Neural cell (in vitro differentiated cells): ENCODE measurements at regions not wholly inside any gene's neighbourhood (a gene's known extent, or its start where the extent isn't known, plus 50 kb on each side); places are given as distances from the start of the nearest gene placed in this dataset.

Source experiments
- H2AFZ ChIP-seq: fragments of 200-600, 300-800 bp; sonication (generic), shearing (Covaris generic); 2 replicates; pipeline ENCODE4 v1.6.0; 2014; ENCODE audit warnings: low read depth, mild to moderate bottlenecking, antibody characterized with exemption, low read length, moderate library complexity
- H3F3A ChIP-seq: fragments of 200-600 bp; shearing (Covaris generic); 2 replicates; pipeline ENCODE4 v1.6.1; 2016; ENCODE audit warnings: mild to moderate bottlenecking, moderate library complexity, mixed read lengths, antibody characterized with exemption, low read length; ENCODE audit not compliant: insufficient read depth, poor library complexity, severe bottlenecking
- H3K27ac ChIP-seq: fragments of 200-600, 300-800 bp; sonication (generic), shearing (Covaris generic); 2 replicates; pipeline ENCODE4 v1.5.1; 2014; ENCODE audit warnings: mild to moderate bottlenecking, low read length, moderate library complexity
- H3K27me3 ChIP-seq: fragments of 300-800, 200-600 bp; sonication (generic), shearing (Covaris generic); 2 replicates; pipeline ENCODE4 v1.6.0; 2014; ENCODE audit warnings: mild to moderate bottlenecking, low read depth, low read length, moderate library complexity; ENCODE audit not compliant: insufficient read depth
- H3K36me3 ChIP-seq: fragments of 300-800, 200-600 bp; sonication (generic), shearing (Covaris generic); 2 replicates; pipeline ENCODE4 v1.5.1; 2014; ENCODE audit warnings: mild to moderate bottlenecking, antibody characterized with exemption, low read length, moderate library complexity; ENCODE audit not compliant: insufficient read depth
- H3K4me2 ChIP-seq: fragments of 300-800, 200-600 bp; sonication (generic), shearing (Covaris generic); 2 replicates; pipeline ENCODE4 v1.6.0; 2014; ENCODE audit warnings: mild to moderate bottlenecking, low read length
- H3K4me3 ChIP-seq: fragments of 300-800, 200-600 bp; sonication (generic), shearing (Covaris generic); 2 replicates; pipeline ENCODE4 v1.5.1; 2014; ENCODE audit warnings: mild to moderate bottlenecking, low read length, moderate library complexity
- H3K79me2 ChIP-seq: fragments of 200-600 bp; shearing (Covaris generic); replicated peaks from 2 replicates; pipeline ENCODE4 v1.6.0; 2014; ENCODE audit warnings: mild to moderate bottlenecking, low read length, moderate library complexity; ENCODE audit not compliant: insufficient read depth
- H3K9ac ChIP-seq: fragments of 300-800, 200-600 bp; sonication (generic), shearing (Covaris generic); 2 replicates; pipeline ENCODE4 v1.6.1; 2016; ENCODE audit warnings: mild to moderate bottlenecking, low read length, mixed read lengths
- H3K9me2 ChIP-seq: fragments of 200-600 bp; shearing (Covaris generic); 2 replicates; pipeline ENCODE4 v1.6.1; 2016; ENCODE audit warnings: mild to moderate bottlenecking, low read length, mixed read lengths; ENCODE audit not compliant: insufficient read depth
- H3K9me3 ChIP-seq: fragments of 200-600, 300-800 bp; sonication (generic), shearing (Covaris generic); 2 replicates; pipeline ENCODE4 v1.6.1; 2016; ENCODE audit warnings: mild to moderate bottlenecking, mixed run types, low read length, moderate library complexity, mixed read lengths
- H4K20me1 ChIP-seq: fragments of 200-600 bp; shearing (Covaris generic); 2 replicates; pipeline ENCODE4 v1.6.1; 2016; ENCODE audit warnings: mild to moderate bottlenecking, mixed run types; ENCODE audit not compliant: insufficient read depth
- EP300 ChIP-seq: fragments of 450-650 bp; conservative IDR thresholded peaks from 2 replicates; pipeline ENCODE4 v1.6.1; 2014; ENCODE audit warnings: antibody characterized with exemption, mild to moderate bottlenecking, moderate library complexity; ENCODE audit not compliant: poor library complexity, severe bottlenecking
- EZH2 ChIP-seq: fragments of 200-600, 300-800 bp; shearing (Covaris generic), sonication (generic); IDR thresholded peaks from 2 replicates; pipeline ENCODE4 v1.6.1; 2014; ENCODE audit warnings: antibody characterized with exemption, low read length, borderline replicate concordance, mild to moderate bottlenecking; ENCODE audit not compliant: insufficient read depth, poor library complexity, severe bottlenecking
- MXI1 ChIP-seq: fragments of 450-650 bp; conservative IDR thresholded peaks from 2 replicates; pipeline ENCODE4 v1.6.1; 2014; ENCODE audit warnings: antibody characterized with exemption, mild to moderate bottlenecking; ENCODE audit not compliant: poor library complexity, severe bottlenecking
- POLR2AphosphoS5 ChIP-seq: IDR thresholded peaks from 2 replicates; pipeline ENCODE4 v1.6.1; 2012
- RAD21 ChIP-seq: fragments of 450-650 bp; conservative IDR thresholded peaks from 2 replicates; pipeline ENCODE4 v1.6.1; 2014; ENCODE audit warnings: antibody characterized with exemption, mild to moderate bottlenecking, moderate library complexity
- SMC3 ChIP-seq: fragments of 450-650 bp; conservative IDR thresholded peaks from 2 replicates; pipeline ENCODE4 v1.6.1; 2014; ENCODE audit warnings: antibody characterized with exemption, mild to moderate bottlenecking, moderate library complexity; ENCODE audit not compliant: poor library complexity
- TAF1 ChIP-seq: IDR thresholded peaks from 2 replicates; pipeline ENCODE4 v1.6.1; 2012; ENCODE audit warnings: low read depth
- TF ChIP-seq, protein P1 (sequence below): fragments of 450-650 bp; IDR thresholded peaks from 2 replicates; pipeline ENCODE4 v1.5.1; 2014; ENCODE audit warnings: antibody characterized with exemption, mild to moderate bottlenecking, moderate library complexity; ENCODE audit not compliant: poor library complexity, severe bottlenecking
- TF ChIP-seq, protein P2 (sequence below): IDR thresholded peaks from 2 replicates; pipeline ENCODE4 v1.6.1; 2012; ENCODE audit warnings: borderline replicate concordance

- H2AFZ ChIP-seq = no peak overlapping the region
- H3K4me3 ChIP-seq = no peak overlapping the region
- no peaks in the 10 kb centered on the region for H3K36me3 ChIP-seq
- no peaks in the 10 kb centered on the region for H3K9me3 ChIP-seq
- TF ChIP-seq, protein P1, sequence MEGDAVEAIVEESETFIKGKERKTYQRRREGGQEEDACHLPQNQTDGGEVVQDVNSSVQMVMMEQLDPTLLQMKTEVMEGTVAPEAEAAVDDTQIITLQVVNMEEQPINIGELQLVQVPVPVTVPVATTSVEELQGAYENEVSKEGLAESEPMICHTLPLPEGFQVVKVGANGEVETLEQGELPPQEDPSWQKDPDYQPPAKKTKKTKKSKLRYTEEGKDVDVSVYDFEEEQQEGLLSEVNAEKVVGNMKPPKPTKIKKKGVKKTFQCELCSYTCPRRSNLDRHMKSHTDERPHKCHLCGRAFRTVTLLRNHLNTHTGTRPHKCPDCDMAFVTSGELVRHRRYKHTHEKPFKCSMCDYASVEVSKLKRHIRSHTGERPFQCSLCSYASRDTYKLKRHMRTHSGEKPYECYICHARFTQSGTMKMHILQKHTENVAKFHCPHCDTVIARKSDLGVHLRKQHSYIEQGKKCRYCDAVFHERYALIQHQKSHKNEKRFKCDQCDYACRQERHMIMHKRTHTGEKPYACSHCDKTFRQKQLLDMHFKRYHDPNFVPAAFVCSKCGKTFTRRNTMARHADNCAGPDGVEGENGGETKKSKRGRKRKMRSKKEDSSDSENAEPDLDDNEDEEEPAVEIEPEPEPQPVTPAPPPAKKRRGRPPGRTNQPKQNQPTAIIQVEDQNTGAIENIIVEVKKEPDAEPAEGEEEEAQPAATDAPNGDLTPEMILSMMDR = no peak
- TF ChIP-seq SMC3 (no peak), RAD21 (no peak), MXI1 (no peak), EP300 (no peak), POLR2AphosphoS5 (no peak), EZH2 (no peak), TAF1 (no peak)
- TF ChIP-seq, protein P2, sequence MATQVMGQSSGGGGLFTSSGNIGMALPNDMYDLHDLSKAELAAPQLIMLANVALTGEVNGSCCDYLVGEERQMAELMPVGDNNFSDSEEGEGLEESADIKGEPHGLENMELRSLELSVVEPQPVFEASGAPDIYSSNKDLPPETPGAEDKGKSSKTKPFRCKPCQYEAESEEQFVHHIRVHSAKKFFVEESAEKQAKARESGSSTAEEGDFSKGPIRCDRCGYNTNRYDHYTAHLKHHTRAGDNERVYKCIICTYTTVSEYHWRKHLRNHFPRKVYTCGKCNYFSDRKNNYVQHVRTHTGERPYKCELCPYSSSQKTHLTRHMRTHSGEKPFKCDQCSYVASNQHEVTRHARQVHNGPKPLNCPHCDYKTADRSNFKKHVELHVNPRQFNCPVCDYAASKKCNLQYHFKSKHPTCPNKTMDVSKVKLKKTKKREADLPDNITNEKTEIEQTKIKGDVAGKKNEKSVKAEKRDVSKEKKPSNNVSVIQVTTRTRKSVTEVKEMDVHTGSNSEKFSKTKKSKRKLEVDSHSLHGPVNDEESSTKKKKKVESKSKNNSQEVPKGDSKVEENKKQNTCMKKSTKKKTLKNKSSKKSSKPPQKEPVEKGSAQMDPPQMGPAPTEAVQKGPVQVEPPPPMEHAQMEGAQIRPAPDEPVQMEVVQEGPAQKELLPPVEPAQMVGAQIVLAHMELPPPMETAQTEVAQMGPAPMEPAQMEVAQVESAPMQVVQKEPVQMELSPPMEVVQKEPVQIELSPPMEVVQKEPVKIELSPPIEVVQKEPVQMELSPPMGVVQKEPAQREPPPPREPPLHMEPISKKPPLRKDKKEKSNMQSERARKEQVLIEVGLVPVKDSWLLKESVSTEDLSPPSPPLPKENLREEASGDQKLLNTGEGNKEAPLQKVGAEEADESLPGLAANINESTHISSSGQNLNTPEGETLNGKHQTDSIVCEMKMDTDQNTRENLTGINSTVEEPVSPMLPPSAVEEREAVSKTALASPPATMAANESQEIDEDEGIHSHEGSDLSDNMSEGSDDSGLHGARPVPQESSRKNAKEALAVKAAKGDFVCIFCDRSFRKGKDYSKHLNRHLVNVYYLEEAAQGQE = no peak
- no peaks in the 10 kb centered on the region for H3K27me3 ChIP-seq
- H3K9ac ChIP-seq = no peak overlapping the region
- H3K27ac ChIP-seq = no peak overlapping the region
- H3K4me2 ChIP-seq = no peak overlapping the region
- no peaks in the 10 kb centered on the region for H4K20me1 ChIP-seq
- H3K9me2 ChIP-seq = no peaks in the 10 kb centered on the region
- no peaks in the 10 kb centered on the region for H3F3A ChIP-seq
- no peaks in the 10 kb centered on the region for H3K79me2 ChIP-seq
Observed at GRCh38 chr3:117963858-117964257, 1070.8 kb downstream of the IGSF11 start.

DNA sequence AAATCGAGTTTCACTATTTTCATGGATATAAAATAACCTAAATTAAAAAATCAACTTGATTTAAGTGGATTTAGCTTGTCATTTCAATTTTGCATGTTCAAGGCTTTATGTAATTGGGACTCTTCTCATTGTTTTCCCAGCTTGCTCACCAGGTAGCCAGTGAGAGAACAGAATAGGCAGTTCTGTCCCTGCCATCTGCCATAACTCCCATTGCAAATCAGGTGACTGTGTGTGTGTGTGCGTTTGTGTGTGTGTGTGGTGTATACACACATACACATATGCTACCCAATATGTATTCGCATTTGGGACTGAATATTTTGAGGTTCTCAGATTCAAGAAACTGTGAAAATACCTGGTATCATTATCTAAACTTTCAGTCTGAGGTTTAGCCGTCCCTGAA lies 1069.8 kb downstream of the IGSF11 start:
- no peaks in the 10 kb centered on the region for H3K79me2 ChIP-seq
- no peaks in the 10 kb centered on the region for H3F3A ChIP-seq
- H2AFZ ChIP-seq = no peak overlapping the region
- H3K36me3 ChIP-seq = no peaks in the 10 kb centered on the region
- no peak overlapping the region for H3K9ac ChIP-seq
- no peaks in the 10 kb centered on the region for H3K9me2 ChIP-seq
- no peaks in the 10 kb centered on the region for H3K9me3 ChIP-seq
- H3K4me2 ChIP-seq = no peak overlapping the region
- H3K27ac ChIP-seq = no peak overlapping the region
- TF ChIP-seq MXI1 (no peak), EP300 (no peak), SMC3 (no peak), TAF1 (no peak)
- no peaks in the 10 kb centered on the region for H3K27me3 ChIP-seq
- no peaks in the 10 kb centered on the region for H4K20me1 ChIP-seq
- no peak overlapping the region for H3K4me3 ChIP-seq
